NCI-H345 (cell line): ENCODE measurements at regions not wholly inside any gene's neighbourhood (a gene's known extent, or its start where the extent isn't known, plus 50 kb on each side); places are given as distances from the start of the nearest gene placed in this dataset.

Experiments
- DNase-seq: peaks from one replicate; lab custom pipeline; 2025; lab: John Stamatoyannopoulos, UW

DNA sequence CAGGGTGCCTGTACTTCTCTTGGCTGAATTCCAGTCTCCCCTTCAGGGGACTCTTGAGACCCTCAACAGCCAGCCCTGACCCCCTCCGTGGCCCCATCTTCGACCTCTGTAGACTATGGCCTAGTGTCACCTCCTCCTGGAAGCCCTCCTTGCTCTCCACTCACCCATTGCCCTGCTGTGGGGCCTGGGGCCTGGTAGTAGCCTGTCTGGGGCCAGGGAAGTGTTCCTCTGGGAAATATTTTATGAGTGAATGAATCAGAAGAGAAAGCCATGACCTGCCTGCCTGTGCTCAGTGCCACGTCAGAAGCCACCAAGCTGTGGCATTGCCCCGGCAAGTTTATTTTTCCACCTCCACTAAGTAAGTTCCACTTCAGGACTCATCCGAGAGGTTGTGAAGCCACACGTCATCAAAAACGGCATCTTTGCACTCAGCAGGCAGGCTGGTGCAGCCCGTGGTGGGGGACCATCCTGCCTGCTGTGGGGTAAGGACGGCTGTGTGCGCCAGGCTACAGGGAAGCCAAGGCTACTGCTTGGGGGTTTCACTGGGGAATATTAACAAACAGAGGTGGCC lies 59.6 kb upstream of the PPARA start:
- DNase-seq: no peak

DNA sequence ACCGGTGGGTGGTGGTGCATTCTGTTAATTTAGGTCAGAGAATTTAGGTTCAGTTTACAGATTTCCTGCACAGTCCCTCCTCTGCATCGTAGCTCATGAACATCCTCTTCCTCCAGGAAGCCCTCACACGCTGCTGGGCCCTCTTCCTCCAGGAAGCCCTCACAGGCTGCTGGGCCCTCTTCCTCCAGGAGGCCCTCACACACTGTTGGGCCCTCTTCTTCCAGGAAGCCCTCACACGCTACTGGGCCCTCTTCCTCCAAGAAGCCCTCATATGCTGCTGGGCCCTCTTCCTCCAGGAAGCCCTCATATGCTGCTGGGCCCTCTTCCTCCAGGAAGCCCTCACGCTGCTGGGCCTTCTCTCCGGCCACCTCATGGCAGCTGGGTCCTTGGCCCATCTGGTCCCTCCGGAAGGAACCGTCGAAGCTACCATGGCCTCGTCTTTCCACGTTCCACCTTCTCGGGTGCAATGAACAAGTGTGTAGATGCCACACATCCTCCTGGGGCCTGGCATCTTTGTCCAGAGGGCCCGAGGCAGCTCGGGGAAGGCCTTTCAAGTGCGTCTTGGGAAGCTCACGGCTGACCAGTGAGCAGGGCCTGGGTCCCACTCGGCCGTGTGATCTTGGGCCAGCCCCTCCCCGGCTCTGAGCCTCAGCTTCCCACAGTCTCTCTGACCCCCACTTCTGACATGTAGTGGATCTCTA lies 58.9 kb upstream of the PPARA start:
- no peak for DNase-seq

DNA sequence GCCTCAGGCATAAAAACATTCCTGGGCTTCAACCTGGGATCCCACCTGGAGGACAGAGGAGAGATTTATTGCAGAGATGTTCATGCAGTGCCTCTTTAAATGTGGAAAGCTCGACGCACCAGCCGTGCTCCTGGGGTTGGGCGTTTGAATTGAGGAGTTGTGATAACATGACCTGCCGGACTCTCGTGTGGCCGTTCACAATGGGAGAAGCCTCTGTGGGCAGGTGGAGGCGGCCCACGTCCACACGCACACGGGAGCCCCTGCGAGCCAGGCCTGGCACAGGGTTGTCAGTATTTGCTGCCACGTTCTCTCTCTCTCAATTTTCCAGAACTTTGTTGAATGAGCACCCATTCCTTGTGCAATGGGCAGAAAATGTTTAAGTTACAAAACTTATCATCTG lies 58.3 kb upstream of the PPARA start:
- DNase-seq: no peak

DNA sequence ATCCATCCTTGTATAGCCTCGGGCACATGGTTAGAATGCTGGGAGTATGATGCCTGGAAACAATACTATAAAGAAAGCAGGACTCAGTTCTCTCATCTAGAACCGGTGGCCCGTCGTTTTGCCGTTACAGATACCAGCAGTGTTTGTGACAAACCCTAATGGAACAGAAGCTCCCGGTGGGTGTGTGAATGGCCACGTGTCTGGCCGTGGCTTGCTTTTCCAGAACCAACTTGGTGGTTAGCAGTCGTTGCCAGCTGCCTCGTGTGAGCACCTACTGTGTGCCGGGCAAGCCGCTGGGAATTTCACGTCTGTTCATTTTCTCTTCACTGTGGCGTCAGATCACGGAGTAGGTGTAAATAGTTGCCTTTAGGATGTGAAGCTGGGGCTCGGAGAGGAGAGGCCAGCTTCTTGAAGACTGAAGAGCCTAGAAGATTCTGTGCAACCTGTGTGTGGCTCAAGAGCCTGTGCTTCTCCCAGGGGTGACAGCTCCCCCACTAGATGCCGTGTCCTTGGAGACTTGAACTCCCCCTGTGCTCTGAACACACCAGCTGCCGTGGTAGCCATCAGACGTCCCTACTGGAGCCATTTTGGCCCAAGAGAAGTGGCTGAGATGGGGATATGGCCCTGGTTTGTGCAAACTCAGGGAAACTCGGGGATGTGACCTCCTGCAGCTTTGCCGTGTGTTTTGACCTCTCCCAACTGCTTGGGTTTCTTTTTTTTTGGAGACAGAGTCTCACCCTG lies 57.5 kb upstream of the PPARA start:
- no peak for DNase-seq

DNA sequence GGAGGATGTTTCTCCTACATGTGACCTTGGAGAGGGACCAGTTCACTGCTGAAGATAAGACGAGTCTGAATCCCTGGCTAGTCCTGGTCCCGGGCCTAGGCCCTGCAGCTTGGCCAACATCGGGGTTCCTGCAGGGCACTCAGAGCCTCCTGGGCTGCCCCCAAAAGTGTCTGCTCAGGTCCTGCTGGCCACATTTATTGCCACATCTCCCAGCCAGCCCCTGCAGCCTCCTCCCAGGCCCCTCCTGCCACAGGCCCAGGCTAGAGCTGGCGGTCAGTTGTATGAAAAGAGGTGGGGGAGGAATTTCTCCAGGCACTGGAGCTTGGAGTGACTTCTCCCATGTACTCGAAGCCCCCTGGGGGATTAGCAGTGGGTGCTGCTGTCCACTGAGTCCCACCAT lies 56.5 kb upstream of the PPARA start:
- no peak for DNase-seq

DNA sequence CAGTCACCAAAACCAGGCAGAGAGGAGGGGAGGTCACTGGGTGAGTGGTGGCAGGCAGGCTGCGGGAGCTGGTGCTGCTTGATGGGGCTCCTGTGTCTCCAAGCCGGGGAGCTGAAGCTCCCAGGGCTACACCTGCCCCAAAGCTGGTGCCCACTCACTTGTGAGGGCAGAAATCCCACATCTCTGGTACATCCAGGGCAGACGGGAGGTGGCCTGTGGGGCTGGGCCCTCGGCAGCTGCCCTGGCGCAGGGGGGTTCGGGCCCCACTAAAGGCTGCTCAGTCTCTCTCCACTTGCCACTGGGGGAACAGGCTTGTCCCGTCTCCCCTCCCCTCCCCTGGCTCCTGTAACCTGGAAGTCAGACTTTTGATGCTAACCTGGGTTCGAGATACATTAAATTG lies 55.6 kb upstream of the PPARA start:
- DNase-seq: no peak

DNA sequence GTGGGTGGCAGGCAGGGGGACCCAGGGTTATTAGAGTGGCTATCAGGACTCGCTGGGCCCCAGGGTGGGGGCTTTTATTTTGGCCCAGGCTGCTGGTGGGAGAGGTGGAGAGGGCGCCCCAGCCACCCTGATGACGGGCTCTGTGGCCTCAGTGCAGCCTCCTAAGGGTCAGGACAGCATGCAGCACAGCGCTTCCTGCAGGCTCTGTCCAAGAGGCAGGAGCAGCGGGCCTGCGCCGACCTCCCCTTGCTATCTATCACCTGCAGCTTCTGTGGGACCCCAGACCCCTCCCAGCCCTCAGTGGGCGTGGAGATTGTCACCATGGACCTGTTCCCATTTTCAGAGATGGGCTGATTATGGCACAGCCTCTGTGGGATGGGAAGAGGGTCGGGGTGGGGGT lies 54.3 kb upstream of the PPARA start:
- no peak for DNase-seq

DNA sequence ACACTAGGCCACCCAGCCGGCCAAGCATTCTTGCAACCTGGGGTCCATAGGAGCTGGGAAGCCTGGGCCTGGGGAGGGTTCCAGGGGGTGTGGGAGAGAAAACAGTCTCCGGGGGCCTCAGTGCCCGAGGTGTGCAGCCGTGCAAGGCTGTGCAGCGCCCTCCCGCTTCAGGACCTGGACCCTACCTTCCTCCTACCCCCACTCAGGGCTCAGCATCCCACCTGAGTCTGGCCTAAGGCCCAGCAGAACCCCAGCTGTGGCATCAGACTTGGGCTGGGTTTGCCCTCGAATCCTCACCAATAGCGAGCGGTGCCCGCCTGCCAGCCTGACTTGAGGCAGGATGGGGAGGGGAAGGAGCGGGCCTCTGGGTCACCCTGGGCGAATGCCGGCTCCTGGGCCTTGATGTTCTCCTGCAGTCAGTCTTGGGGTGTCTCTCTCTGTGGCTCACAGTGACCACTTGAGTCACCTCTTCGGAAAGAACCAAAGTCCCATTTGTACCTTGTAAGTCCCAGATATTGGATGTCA lies 53.6 kb upstream of the PPARA start:
- no peak for DNase-seq

DNA sequence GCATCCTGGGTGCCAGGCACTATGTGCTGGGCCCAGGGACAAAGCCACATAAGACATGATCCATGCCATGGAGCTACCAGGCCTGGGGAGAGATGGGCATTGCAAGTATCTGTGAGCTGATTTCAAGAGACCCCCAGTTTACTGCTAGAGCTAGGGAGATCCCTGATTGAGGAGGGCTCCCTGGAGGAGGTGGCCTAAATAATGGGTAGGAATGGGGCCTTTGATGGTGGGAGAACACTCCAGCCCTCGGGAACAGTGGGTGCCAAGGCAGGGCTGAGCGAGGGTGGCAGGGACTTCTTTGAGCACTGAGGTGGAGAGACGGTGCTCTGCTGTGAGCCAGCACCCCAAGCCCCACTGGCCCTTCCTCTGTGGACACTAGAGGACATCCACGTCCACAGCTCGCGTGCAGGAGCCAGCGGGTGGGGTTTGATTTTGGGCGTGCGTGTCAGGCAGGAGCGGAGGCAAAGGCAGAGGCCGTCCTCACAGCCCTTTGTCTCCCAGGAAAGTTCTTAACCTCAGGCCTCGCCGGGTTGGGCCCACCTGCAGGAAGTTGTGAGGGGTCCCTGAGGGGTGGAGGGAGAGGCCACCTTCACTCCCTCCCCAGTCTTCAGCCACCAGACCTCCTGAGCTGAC lies 52.9 kb upstream of the PPARA start:
- DNase-seq: no peak

DNA sequence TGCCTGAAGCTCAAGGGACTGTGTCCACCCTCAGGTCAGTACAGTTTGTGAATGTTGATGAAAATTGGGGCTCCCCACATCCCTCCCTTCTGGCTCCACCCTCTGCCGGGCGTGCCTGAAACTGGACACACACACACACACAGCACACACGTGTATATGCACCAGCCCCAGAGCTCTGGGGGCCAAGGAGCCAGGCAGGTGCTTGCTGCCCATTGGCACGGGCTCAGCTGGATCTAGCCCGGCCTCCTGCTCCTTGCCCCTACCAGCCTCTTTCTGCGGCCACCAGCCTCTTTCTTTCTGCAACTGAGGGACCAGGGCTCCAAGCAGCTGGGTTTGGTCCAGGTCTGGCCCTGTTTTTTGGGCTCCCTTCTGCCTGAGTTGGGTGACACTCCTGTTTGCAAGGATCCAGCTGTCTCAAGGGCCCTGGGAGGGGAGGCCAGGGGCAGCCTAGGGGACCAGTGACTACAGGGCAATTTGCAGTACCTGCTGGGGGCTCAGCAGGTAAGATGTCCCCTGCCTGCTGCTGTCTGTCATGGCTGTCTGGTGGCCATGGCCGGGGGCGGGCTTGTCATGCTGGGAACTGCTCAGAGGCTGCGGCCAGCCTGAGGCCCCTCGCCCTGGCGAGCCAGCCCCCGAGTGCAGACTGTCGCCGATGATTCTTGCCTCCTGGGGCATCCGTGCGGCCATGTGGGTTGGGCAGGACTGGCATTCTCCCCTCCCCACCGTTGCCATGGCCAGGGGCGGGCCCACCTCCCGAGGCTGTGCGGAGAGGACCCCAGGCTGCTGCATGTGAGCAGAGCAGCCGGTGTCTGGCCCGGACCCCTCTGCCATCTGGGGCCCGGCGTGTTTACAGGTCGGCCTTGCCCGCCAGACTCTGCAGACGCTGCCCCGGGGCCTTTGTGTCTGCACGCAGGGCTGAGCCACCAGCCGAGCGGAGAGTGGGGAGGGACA lies 51.5 kb upstream of the PPARA start:
- DNase-seq: no peak

DNA sequence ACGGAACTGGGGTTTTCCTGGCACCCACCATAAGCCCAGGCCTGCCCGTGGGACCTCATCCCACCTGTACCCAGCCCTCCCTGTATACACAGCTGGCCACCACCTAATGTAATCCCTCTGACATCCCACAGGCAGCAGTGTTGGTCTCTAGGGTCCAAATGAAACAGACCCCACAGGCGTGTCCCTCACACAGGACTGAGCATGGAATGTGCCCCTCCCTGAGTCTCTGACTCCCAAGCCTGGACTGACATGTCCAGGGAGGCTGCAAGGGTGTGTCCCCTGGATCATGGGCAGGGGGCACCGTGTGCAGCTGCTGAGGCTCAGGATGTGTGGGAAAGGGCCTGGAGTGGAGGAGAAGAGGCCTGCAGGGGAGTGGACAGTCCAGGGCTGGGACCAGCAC lies 50.6 kb upstream of the PPARA start:
- no peak for DNase-seq

DNA sequence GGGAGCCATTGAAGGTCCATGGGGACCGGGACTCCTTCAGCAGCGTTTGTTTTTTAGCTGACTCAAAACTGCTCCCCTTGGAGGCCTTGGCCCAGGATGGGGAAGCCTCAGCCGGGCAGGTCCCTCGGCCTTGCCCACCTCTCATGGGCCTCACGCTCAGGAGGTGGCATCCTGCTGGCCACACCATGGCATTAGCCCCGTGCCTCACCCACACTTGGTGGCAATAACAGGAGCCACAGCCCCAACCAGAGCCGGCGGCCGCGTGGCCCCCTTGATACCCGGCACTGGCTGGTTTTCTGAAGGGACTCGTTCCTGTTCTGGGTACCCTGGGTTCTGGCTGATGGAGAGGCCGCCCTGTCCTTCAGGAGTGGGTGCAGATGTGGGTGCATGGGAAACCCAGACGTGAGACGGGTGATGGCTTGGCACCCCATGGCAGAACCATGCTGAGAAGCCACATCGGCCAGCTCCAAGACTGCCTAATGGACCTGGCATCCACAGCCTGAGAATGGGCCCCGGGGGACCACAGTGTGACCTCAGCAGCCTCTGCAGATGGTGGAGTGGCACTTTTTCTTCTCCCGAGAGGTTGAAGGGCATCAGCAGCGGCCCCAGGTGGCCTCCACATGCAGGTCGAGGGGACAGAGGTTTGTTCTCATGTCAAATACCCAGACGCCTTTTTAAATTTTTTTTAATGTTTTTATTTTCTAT lies 49.8 kb upstream of the PPARA start:
- no peak for DNase-seq
